HT-29 (cell line): ENCODE measurements at regions not wholly inside any gene's neighbourhood (a gene's known extent, or its start where the extent isn't known, plus 50 kb on each side); places are given as distances from the start of the nearest gene placed in this dataset.
A peak's percentile ranks its signal among the peaks of the same experiment; 100 is the strongest.
"Not testable (repeated sequence)": the region's sequence is repeated elsewhere in the genome, so short reads cannot be mapped to it uniquely, and the experiment has no call there.

Experiments used
- DNase-seq: peaks from one replicate; pipeline ENCODE4 v3.0.0-alpha.2; 2015; ENCODE audit warnings: low spot score

DNA sequence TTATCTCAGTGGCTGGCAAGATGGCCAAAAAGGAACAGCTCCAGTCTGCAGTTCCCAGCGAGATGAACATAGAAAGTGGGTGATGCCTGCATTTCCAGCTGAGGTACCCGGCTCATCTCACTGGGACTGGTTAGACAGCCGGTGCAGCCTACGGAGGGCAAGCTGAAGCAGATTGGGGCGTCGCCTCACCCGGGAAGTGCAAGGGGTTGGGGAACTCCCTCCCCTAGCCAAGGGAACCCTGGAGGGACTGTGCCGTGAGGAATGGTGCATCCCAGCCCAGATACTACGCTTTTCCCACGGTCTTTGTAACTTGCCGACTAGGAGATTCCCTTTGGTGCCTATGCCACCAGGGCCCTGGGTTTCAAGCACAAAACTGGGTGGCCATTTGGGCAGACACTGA is 324.7 kb downstream of the GJA1 start:
- DNase-seq: no peak

DNA sequence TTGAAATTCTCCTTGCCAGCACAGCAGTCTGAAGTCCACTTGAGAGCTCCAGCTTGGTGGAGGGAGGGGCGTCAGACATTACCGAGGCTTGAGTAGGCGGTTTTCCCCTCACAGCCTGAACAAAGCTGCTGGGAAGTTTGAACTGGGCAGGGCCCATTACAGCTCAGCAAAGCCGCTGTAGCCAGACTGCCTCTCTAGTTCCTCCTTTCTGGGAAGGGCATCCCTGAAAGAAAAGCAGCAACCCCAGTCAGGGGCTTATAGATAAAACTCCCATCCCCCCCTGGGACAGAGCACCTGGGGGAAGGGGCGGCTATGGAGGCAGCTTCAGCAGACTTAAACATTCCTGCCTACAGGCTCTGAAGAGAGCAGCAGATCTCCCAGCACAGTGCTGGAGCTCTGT is 325.3 kb downstream of the GJA1 start:
- no peak for DNase-seq

- DNase-seq: no peak
Measured at GRCh38 chr6:121764493-121764892, 329.0 kb downstream of the GJA1 start.

- DNase-seq: no peak
Measured at GRCh38 chr6:121765060-121765459, 329.6 kb downstream of the GJA1 start.

DNA sequence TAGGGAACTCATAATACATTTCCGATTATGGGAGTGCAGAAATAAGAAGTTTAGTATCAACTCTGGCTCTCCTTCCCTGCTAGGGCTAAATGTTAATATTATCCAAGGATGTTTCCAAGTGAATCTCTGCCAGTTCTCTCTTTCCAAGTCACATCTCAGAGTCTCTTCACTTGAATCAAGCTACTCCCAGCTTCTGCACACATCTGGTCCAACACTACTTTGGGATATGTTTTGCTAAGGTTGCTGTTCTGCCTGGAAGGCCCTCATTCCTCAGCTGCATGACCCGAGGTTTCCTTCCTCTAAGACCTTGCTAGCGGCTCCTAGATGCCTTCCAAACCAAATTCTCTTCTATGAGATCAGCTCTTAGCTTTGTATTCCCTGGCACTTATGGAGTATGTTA is 331.8 kb downstream of the GJA1 start:
- no peak for DNase-seq

- no peak for DNase-seq
Measured at GRCh38 chr6:121770943-121771342, 335.5 kb downstream of the GJA1 start.

DNA sequence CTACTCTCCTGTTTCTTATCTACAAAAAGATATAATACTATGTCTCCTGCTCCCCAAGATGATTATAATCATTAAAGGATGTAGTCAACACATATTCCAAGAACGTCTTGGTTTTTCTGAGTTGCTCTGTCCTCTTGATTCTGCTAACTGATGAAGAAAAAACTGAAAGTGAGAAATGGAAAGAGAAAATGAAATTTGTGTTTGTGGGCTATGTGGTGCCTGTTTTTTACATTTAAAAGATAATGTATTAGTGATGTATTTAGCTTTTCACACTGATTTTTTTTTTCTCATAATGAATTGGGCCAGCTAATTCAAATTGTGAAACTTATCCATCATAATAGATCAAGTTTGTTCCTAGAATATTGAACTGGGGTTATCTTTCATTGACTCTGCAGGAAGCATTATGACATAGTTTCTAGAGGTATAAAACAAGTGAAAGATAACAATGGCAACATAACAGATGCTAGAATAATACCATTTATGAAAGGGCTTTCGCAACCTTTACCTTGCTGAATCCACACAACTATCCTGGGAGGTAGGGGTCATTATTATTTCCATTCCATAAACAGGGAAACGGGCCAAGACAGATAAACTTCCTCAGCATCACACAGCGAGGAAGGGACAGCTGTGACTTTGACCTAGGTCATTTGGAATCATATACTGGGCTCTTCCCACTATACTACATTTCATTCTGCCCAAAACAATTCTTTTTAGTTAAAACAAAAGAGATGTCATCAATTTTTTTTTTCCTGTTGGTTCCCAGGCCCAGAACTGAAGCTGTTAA is 336.7 kb downstream of the GJA1 start:
- DNase-seq: no peak

DNA sequence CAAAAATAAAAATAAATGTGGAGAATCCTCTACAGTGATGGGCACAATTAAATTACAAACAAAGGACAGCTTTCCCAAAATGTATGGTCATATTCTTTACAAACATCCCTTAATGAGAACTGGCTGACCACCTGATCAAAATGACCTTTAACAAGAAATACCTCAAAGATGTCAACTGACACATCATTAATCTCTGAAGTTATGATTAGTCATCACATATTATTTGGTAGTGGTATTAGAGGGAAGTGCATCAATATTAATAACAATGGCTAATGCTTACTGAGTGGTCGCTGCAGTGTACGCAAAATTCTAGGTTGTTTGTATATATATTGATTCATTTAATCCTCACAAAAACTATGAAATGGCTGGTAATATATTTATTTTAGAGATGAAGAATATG is 340.6 kb downstream of the GJA1 start:
- no peak for DNase-seq

GRCh38 chr6:121780325-121781321 is 345.2 kb downstream of the GJA1 start:
- no peak for DNase-seq

DNA sequence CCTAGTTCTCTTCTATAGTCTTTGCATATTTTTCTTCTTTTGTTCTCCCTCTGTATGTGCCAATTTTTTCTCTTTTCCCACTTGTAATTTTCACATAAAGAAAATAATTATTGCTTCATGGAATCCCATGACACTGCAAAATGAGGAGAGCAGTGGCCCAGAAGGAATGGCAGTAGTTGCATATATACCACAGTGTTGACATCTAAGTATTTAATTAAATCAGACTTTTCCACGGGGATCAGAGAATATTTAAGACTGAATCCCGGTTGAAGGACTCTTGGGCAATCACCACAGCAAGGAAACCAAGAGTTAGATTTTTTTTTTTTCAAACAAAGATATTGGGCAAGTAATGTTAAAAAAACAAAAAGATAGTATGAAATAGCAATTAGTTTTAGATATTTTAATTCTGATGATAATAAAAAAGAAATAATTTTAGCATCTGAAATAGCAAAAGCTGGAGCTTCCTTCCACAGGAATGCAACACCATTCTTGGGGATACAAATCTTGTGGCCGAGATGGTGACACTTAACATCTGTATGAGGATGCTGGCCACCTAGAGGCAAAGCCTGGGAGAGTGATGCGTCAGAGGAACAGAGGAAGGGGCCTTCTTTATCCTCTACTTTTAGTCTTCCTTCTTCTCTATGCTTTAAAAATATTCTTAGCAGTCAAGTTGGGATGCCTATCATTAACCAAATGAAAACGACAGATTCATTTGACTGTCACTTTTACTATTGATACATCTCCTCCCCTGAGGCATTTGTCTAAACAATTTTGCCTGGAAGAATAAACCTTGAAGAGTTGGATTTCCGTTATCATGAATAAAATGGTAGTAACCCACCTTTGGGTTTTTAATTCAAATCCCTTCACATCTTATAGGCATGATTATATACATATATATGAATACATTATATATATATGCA is 356.2 kb downstream of the GJA1 start:
- DNase-seq: peak; percentile 3

DNA sequence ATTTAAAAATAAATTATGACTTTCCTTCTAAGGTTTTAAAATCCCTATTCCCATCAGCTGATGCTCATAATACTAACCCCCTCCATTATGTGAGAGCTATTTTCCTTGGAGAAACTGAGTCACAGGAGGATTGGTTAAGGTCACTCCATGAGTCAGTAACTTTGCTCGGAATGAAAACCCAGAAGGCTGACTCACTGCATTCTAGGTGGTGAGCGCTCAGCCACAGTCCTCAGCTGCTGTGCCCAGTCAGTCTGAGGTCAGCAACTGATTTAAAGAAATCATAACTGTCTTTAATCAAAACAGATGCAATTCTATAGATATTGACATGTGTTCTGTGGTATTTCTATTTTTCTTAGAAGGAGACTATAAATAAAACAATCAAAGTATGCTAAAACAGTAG is 359.2 kb downstream of the GJA1 start:
- no peak for DNase-seq

GRCh38 chr6:121797598-121797997 is 362.2 kb downstream of the GJA1 start:
- DNase-seq: not testable (repeated sequence)

DNA sequence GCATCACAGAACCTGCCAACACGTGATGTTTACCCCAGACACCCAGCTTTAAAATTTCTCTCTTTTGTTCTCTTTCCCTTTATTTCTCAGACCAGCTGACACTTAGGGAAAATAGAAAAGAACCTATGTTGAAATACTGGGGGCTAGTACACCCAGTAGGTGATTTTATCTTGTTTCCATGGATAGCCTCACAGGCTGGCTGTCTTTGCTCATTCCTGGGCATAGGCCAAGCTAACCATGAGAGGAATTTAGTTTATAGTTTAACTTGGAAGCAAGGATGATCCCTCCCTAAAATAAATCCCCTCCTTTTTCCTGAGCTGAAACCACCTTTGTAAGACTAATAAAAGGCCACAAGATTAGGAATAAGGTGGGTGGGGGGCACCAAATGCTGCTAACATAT is 362.7 kb downstream of the GJA1 start:
- not testable (repeated sequence) for DNase-seq

DNA sequence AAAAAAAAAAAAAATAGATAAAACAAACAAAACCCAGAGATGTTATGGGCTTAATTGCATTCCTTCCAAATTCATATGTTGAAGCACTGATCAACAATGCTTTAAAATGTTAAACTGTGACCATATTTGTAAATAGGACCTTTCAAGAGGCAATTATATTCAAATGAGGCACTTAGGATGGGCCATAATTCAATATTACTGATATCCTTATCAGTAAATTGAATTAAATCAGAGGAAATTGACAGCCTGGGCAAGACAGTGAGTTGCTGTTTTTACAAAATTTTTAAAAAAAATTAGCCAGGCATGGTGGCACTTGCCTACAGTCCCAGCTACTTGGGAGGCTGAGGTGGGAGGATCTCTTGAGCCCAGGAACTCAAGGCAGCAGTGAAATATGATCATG is 364.1 kb downstream of the GJA1 start:
- DNase-seq: no peak

DNA sequence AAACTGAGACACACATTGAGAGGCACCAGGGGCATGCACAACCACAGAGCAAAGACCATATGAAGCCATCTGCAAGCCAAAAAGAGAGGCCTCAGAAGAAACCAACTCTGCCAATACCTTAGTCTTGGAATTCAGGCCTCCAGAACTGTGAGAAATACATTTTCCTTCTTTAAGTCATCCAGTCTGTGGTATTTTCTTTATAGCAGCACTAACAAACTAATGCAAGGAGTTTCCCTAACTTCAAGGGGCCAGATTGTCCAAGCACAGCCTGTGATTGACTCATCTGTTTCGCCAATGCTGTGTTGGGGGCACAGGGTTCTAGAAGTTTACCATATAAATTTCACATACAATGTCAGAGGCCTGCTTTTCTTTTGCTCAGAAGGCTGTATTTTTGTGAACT is 364.6 kb downstream of the GJA1 start:
- no peak for DNase-seq

- no peak for DNase-seq
Measured at GRCh38 chr6:121806116-121806515, 370.7 kb downstream of the GJA1 start.

- DNase-seq: no peak
Measured at GRCh38 chr6:121809211-121809610, 373.8 kb downstream of the GJA1 start.

DNA sequence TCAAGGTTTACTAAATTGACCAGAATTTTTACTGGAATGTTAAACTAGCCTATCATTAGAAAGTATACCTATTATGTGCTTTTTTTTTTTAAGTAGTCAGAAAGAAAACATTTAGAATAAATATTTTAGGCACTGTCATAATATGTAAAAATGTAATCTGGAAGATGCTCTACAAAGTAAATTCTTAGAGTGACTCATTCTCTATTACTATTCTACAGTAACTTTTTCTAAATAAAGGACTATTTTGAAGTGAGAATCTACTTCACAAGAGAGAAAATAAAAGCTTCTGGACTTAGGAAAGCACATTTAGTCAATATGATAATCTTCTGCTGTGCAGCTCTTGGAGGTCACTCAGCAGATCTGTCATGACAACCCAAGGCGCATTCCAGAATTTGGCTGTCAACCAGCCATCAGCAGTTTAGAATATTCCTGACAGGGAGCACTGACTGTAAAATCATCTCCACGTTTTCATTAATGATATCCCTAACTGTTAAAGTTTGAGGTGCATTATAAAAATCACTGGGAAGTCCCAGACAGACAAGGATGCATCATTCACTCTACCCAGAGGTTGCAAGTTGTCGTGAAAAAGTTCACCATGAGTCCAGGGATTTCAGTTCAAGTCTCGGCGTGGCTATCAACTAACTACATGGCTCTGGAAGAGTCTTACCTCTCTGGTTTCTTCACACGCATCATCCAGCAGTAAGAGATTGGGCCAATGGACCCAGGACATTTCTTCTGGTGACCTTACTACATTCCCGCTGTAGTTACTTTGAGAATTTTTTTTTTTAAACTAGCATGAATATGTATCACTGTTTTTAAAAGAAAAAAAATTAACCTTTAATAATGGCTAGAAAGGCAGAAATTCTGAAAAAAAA is 374.9 kb downstream of the GJA1 start:
- DNase-seq: no peak

GRCh38 chr6:121811106-121811505 is 375.7 kb downstream of the GJA1 start:
- DNase-seq: no peak

DNA sequence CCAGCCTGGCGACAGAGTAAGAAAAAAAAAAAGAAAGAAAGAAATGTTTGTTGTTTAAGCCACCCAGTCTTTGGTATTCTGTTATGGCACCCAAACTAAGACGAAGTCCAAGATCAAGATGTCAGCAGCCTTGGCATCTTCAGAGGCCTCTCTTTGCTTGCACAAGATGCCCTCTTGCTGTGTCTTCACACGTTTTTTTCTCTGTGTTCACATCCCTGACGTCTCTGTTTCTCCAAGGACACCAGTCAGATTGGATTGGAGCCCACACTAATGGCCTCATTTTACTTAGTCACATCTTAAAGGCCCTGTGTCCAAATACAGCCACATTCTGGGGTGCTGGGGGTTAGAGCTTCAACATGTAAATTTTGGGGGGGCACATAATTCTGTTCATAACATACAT is 380.9 kb downstream of the GJA1 start:
- DNase-seq: no peak
